HG03469 (cell line): ENCODE measurements at regions not wholly inside any gene's neighbourhood (a gene's known extent, or its start where the extent isn't known, plus 50 kb on each side); places are given as distances from the start of the nearest gene placed in this dataset.

Source experiments
- ATAC-seq: cut with Tn5 transposase; IDR thresholded peaks from one replicate; pipeline ENCODE4 v1.9.1; 2021; ENCODE audit warnings: mild to moderate bottlenecking, moderate library complexity, moderate number of reproducible peaks; ENCODE audit not compliant: unreplicated experiment

DNA sequence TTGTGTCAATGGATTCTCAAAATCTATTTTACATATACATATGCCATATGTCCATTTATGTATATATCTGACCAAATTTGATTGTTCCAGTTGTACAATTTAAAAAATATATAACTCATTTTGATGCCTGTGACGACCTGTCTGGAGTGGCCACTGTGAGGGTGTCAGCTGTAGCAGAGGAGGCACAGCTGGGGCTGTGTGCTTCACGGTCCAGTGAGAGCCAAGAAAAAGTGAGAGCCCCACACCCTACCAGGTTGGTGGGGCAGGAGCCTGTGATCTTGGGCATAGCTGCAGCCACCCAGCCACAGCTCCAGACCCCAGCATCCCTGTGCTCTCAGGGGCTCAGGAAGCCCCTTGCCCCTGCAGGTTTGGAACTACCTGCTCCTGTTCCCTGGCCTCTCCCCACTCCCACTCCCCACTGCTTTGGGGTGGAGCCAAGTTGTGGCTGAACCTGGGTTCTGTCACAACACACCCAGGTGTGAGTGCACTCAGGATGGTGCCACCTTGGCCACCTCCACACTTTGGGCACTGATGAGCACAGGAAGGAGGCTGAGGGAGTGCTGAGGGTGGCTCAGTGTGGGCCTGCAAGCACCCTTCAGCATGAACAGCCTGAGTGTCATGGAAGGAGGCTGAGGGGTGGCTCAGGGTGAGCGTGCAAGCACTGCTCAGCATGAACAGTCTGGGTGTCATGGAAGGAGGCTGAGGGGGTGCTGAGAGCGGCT lies 161.1 kb upstream of the ROBO1 start:
- no peak for ATAC-seq

DNA sequence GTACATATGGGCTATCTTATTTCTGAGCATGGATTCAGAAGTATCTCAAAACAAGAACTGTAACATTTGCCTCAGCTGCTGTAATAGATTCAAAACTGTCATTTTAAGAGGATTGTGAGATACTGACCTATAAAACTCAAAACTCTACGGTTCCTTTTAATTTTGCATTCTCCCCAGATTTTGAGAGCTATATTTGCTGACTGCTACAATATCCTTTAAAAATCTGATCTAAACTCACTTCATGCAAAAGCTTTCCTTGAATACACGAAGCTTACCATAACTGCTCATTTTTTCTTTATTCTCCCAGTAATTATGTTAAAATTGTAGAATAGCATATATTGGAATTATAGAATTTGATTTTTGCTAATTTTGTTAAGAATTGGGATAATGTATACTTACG lies 158.7 kb upstream of the ROBO1 start:
- no peak for ATAC-seq

- ATAC-seq, result no peak
These were observed 154.8 kb upstream of the ROBO1 start for GRCh38 chr3:79922633-79923032.

- no peak for ATAC-seq
These were observed 149.8 kb upstream of the ROBO1 start for GRCh38 chr3:79917561-79917960.

DNA sequence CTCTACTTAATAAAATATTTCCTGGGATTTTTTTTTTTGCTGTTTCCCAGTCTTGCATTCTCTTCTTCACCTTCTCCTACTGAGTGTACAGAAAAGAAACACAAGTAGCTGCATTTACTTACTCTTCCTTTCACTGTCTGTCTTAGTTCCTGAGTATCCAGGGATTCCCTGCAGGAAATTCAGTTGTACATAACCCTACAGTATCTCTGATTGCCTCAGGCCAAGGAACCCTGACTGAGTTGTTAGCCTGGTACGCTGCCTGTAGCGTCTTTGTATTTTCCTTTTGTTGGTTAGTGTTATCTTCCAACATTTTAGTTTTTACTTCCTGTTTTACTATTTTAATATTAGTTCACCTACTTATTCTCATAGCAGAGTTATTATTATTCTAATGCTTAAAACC lies 142.5 kb upstream of the ROBO1 start:
- ATAC-seq, result no peak

- no peak for ATAC-seq
These were observed 138.3 kb upstream of the ROBO1 start for GRCh38 chr3:79906106-79906505.

- no peak for ATAC-seq
These were observed 134.4 kb upstream of the ROBO1 start for GRCh38 chr3:79902151-79902550.

GRCh38 chr3:79898907-79899306 lies 131.1 kb upstream of the ROBO1 start:
- no peak for ATAC-seq

GRCh38 chr3:79896086-79896485 lies 128.3 kb upstream of the ROBO1 start:
- ATAC-seq, result no peak

DNA sequence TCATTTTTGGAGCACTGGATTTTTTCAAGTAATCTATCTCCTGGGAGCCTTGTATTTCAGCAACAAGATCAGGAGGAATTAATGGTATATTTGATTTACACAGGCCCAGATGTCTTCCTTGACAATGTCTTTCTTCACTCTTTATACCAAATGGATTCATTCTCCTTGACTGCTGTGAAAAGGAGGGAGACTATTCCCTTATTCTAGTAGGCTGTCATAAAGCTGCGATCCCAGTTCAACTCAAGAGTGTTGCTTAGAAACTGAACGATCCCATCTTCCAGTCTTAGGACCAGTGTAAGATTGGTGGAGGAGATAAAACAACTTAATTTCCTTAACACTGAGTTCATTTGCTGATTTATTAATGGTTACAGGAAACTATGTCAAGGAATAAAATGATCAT lies 119.4 kb upstream of the ROBO1 start:
- ATAC-seq, result no peak

DNA sequence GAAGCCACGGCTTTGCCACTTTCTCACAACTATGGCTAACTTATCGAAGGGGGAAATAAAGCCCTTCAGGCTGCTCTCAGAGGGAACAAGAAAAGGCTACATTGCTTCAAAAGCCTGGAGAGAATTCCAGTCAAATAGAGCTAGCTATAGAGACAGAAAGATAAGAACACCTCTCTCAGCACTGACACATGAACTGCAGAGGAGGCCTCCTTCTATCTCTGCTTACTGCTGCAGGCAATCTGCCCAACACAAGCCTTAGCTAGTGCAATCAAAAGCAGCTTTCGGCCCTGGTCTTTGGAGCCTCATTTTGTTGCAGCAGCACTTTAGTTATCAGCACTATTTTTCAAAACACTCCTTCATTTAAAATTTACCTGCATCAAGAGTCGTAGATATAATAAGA lies 118.4 kb upstream of the ROBO1 start:
- ATAC-seq, result no peak

DNA sequence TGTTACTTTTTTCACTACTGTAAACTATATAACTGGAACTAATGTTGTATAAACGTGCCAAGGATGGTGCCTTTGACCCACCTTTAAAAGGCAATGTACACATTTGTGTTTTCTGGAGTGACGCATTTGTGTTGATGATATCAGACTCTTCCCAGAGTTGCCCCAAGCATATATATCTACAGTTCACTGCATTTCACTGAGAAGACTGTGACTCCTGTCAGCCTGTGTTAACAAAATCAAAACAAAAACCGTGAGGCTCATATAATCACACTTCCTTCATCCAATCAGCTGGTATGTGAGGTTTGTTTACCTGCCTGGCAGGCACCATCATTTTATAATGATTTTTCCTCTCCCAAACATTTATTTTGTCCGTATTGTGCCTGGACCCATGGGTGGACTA lies 117.6 kb upstream of the ROBO1 start:
- ATAC-seq, result no peak

- ATAC-seq, result no peak
These were observed 116.6 kb upstream of the ROBO1 start for GRCh38 chr3:79884354-79884753.

- ATAC-seq, result no peak
These were observed 113.6 kb upstream of the ROBO1 start for GRCh38 chr3:79881431-79881830.

- no peak for ATAC-seq
These were observed 110.9 kb upstream of the ROBO1 start for GRCh38 chr3:79878708-79879107.

DNA sequence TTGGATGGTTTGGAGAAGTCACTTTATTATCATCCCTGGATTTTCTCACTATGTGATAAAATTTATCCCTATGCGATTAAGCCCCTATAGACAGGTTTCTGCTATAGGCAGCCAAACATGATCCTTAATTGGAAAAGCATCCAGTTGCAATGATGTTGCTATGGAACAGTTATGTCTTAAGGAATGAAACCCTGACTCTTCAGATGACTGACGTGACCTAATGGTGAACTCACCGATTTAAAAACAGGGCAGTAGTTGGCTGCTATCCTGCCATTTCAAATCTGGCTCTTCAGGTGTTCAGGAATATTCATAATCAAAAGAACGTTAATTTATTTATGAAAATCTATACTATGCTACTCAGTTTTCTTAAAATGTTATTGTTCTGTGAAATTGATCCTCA lies 106.8 kb upstream of the ROBO1 start:
- ATAC-seq, result no peak

DNA sequence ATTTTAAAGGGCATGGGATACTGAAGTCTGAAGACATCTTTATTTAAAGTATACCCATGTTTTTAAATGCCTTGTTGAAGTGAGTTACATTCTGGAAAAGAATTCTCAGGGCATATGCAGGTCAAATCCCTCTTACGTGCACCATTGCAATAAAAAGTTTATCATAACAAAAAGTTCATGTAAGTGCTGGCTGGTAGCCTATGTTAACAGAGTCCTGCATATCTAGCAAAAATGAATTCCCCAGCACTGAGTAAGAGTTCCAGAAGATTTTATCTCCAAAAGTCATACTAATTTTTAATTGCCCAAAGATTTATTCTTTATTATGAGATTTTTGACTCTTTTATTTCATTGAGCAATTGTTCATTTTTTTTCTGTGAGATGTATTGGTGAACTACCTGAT lies 104.7 kb upstream of the ROBO1 start:
- ATAC-seq, result no peak

- ATAC-seq, result no peak
These were observed 103.9 kb upstream of the ROBO1 start for GRCh38 chr3:79871656-79872055.

DNA sequence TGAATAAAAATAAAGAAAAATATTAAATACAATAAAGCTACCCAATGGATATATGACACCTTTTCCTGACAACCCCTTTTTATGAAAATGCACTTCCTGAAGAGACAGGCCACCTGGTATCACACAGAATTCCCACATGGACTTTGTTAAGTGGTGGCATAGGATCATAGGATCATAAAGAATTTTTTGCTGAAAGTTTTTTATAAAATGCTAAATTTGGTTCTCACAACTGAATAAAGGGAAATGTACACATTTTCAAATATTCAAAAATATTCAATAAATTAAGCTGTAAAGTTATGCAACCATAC lies 102.5 kb upstream of the ROBO1 start:
- ATAC-seq, result no peak

- no peak for ATAC-seq
These were observed 101.9 kb upstream of the ROBO1 start for GRCh38 chr3:79869461-79870312.

DNA sequence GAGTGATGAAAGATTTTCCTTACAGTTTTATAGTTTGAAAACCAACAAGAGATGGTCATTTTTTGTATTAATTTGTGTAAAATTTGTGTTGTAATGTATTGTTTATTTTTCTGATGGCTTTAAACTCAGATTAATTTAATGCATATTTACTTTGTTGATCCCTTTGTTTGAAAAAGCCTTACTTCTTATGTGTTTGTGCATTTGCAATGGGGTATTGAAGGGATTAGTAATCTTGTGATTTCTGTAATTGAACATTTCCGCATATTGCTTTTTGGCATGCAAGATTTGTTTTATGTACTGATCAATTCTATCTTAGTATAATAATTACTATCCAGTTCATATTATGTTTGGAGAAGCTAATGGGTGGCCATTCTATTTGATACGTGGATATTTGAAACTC lies 98.4 kb upstream of the ROBO1 start:
- ATAC-seq, result no peak

- ATAC-seq, result no peak
These were observed 96.3 kb upstream of the ROBO1 start for GRCh38 chr3:79864077-79864476.

GRCh38 chr3:79848876-79849275 lies 81.1 kb upstream of the ROBO1 start:
- ATAC-seq, result no peak
